ENCODE measurements at regions not wholly inside any gene's neighbourhood (a gene's known extent, or its start where the extent isn't known, plus 50 kb on each side); places are given as distances from the start of the nearest gene placed in this dataset.
"Not testable (repeated sequence)": the region's sequence is repeated elsewhere in the genome, so short reads cannot be mapped to it uniquely, and the experiment has no call there.

GRCh38 chr5:98168871-98169270 is 604.6 kb upstream of the RGMB start:
- Histone ChIP-seq H3K4me1 (ENCODE audit: control insufficient read depth in 2 of 2, insufficient read depth in 2 of 2, low read length in 2 of 2) (no peaks in the 10 kb centered on the region), H3K36me3 (ENCODE audit: control insufficient read depth in 2 of 2, insufficient read depth in 2 of 2, low read length in 1 of 2) (no peaks in the 10 kb centered on the region), H3K4me3 (ENCODE audit: low read length in 2 of 2) (no peak overlapping the region), H3K9me3 (ENCODE audit: control insufficient read depth in 2 of 2, insufficient read depth in 1 of 2, low read length in 1 of 2) (no peaks in the 10 kb centered on the region), H3K27me3 (ENCODE audit: control insufficient read depth in 2 of 2, insufficient read depth in 1 of 2, low read length in 1 of 2) (no peaks in the 10 kb centered on the region), H3K27ac (ENCODE audit: low read depth in 1 of 2, low read length in 1 of 2) (no peak overlapping the region)
- WGBS: 93% methylated on average over 2 of the region's 2 CpGs
- no peak for DNase-seq (ENCODE audit: low read depth in 6 of 9, low spot score in 9 of 9)

GRCh38 chr5:98170994-98171393 is 602.5 kb upstream of the RGMB start:
- Histone ChIP-seq H3K36me3 (ENCODE audit: control insufficient read depth in 2 of 2, insufficient read depth in 2 of 2, low read length in 1 of 2) (no peaks in the 10 kb centered on the region), H3K4me3 (ENCODE audit: low read length in 2 of 2) (no peak overlapping the region), H3K4me1 (ENCODE audit: control insufficient read depth in 2 of 2, insufficient read depth in 2 of 2, low read length in 2 of 2) (no peaks in the 10 kb centered on the region), H3K27me3 (ENCODE audit: control insufficient read depth in 2 of 2, insufficient read depth in 1 of 2, low read length in 1 of 2) (no peaks in the 10 kb centered on the region), H3K9me3 (ENCODE audit: control insufficient read depth in 2 of 2, insufficient read depth in 1 of 2, low read length in 1 of 2) (no peaks in the 10 kb centered on the region), H3K27ac (ENCODE audit: low read depth in 1 of 2, low read length in 1 of 2) (no peak overlapping the region)
- WGBS: 64% methylated on average over 5 of the region's 5 CpGs
- DNase-seq (ENCODE audit: low read depth in 6 of 9, low spot score in 9 of 9): no peak

- no peaks in the 10 kb centered on the region for H3K4me1 ChIP-seq (ENCODE audit: control insufficient read depth in 2 of 2, insufficient read depth in 2 of 2, low read length in 2 of 2)
- no peaks in the 10 kb centered on the region for H3K27me3 ChIP-seq (ENCODE audit: control insufficient read depth in 2 of 2, insufficient read depth in 1 of 2, low read length in 1 of 2)
- H3K9me3 ChIP-seq (ENCODE audit: control insufficient read depth in 2 of 2, insufficient read depth in 1 of 2, low read length in 1 of 2): no peaks in the 10 kb centered on the region
- H3K36me3 ChIP-seq (ENCODE audit: control insufficient read depth in 2 of 2, insufficient read depth in 2 of 2, low read length in 1 of 2): no peaks in the 10 kb centered on the region
- H3K4me3 ChIP-seq (ENCODE audit: low read length in 2 of 2): no peak overlapping the region
- no peak for DNase-seq (ENCODE audit: low read depth in 6 of 9, low spot score in 9 of 9)
- no peak overlapping the region for H3K27ac ChIP-seq (ENCODE audit: low read depth in 1 of 2, low read length in 1 of 2)
These were observed 600.1 kb upstream of the RGMB start for GRCh38 chr5:98173334-98173733.

- Histone ChIP-seq H3K27me3 (ENCODE audit: control insufficient read depth in 2 of 2, insufficient read depth in 1 of 2, low read length in 1 of 2) (no peaks in the 10 kb centered on the region), H3K4me1 (ENCODE audit: control insufficient read depth in 2 of 2, insufficient read depth in 2 of 2, low read length in 2 of 2) (no peaks in the 10 kb centered on the region), H3K4me3 (ENCODE audit: low read length in 2 of 2) (no peak overlapping the region), H3K36me3 (ENCODE audit: control insufficient read depth in 2 of 2, insufficient read depth in 2 of 2, low read length in 1 of 2) (no peaks in the 10 kb centered on the region), H3K9me3 (ENCODE audit: control insufficient read depth in 2 of 2, insufficient read depth in 1 of 2, low read length in 1 of 2) (peaks cover 0 to 5% of the 10 kb centered on the region in 2 donors), H3K27ac (ENCODE audit: low read depth in 1 of 2, low read length in 1 of 2) (no peak overlapping the region)
- DNase-seq (ENCODE audit: low read depth in 6 of 9, low spot score in 9 of 9): no peak
These were observed 598.0 kb upstream of the RGMB start for GRCh38 chr5:98175474-98175873.

- no peaks in the 10 kb centered on the region for H3K27me3 ChIP-seq (ENCODE audit: control insufficient read depth in 2 of 2, insufficient read depth in 1 of 2, low read length in 1 of 2)
- no peak overlapping the region for H3K4me3 ChIP-seq (ENCODE audit: low read length in 2 of 2)
- H3K27ac ChIP-seq (ENCODE audit: low read depth in 1 of 2, low read length in 1 of 2): no peak overlapping the region
- DNase-seq (ENCODE audit: low read depth in 6 of 9, low spot score in 9 of 9): no peak
- H3K36me3 ChIP-seq (ENCODE audit: control insufficient read depth in 2 of 2, insufficient read depth in 2 of 2, low read length in 1 of 2): no peaks in the 10 kb centered on the region
- H3K4me1 ChIP-seq (ENCODE audit: control insufficient read depth in 2 of 2, insufficient read depth in 2 of 2, low read length in 2 of 2): no peaks in the 10 kb centered on the region
- H3K9me3 ChIP-seq (ENCODE audit: control insufficient read depth in 2 of 2, insufficient read depth in 1 of 2, low read length in 1 of 2): peaks cover 0 to 10% of the 10 kb centered on the region in 2 donors
- WGBS: 81% methylated on average over 8 of the region's 8 CpGs
These were observed 593.4 kb upstream of the RGMB start for GRCh38 chr5:98179791-98180755.

GRCh38 chr5:98186128-98186527 is 587.3 kb upstream of the RGMB start:
- Histone ChIP-seq H3K27ac (ENCODE audit: low read depth in 1 of 2, low read length in 1 of 2) (no peak overlapping the region), H3K4me3 (ENCODE audit: low read length in 2 of 2) (no peak overlapping the region), H3K9me3 (ENCODE audit: control insufficient read depth in 2 of 2, insufficient read depth in 1 of 2, low read length in 1 of 2) (no peaks in the 10 kb centered on the region), H3K4me1 (ENCODE audit: control insufficient read depth in 2 of 2, insufficient read depth in 2 of 2, low read length in 2 of 2) (no peaks in the 10 kb centered on the region), H3K27me3 (ENCODE audit: control insufficient read depth in 2 of 2, insufficient read depth in 1 of 2, low read length in 1 of 2) (no peaks in the 10 kb centered on the region), H3K36me3 (ENCODE audit: control insufficient read depth in 2 of 2, insufficient read depth in 2 of 2, low read length in 1 of 2) (no peaks in the 10 kb centered on the region)
- WGBS: 94% methylated on average over 1 of the region's 1 CpG
- DNase-seq (ENCODE audit: low read depth in 6 of 9, low spot score in 9 of 9): no peak

- WGBS: 90% methylated on average over 1 of the region's 1 CpG
- DNase-seq (ENCODE audit: low read depth in 6 of 9, low spot score in 9 of 9): no peak
- H3K27ac ChIP-seq (ENCODE audit: low read depth in 1 of 2, low read length in 1 of 2): no peak overlapping the region
- no peaks in the 10 kb centered on the region for H3K36me3 ChIP-seq (ENCODE audit: control insufficient read depth in 2 of 2, insufficient read depth in 2 of 2, low read length in 1 of 2)
- no peaks in the 10 kb centered on the region for H3K4me1 ChIP-seq (ENCODE audit: control insufficient read depth in 2 of 2, insufficient read depth in 2 of 2, low read length in 2 of 2)
- no peaks in the 10 kb centered on the region for H3K27me3 ChIP-seq (ENCODE audit: control insufficient read depth in 2 of 2, insufficient read depth in 1 of 2, low read length in 1 of 2)
- H3K9me3 ChIP-seq (ENCODE audit: control insufficient read depth in 2 of 2, insufficient read depth in 1 of 2, low read length in 1 of 2): no peaks in the 10 kb centered on the region
- H3K4me3 ChIP-seq (ENCODE audit: low read length in 2 of 2): no peak overlapping the region
These were observed 585.5 kb upstream of the RGMB start for GRCh38 chr5:98187945-98188344.

GRCh38 chr5:98190344-98190743 is 583.1 kb upstream of the RGMB start:
- 92% methylated on average over 2 of the region's 4 CpGs for WGBS
- not testable (repeated sequence) for H3K27me3 ChIP-seq (ENCODE audit: control insufficient read depth in 2 of 2, insufficient read depth in 1 of 2, low read length in 1 of 2); H3K9me3 ChIP-seq (ENCODE audit: control insufficient read depth in 2 of 2, insufficient read depth in 1 of 2, low read length in 1 of 2); DNase-seq (ENCODE audit: low read depth in 6 of 9, low spot score in 9 of 9); H3K27ac ChIP-seq (ENCODE audit: low read depth in 1 of 2, low read length in 1 of 2); H3K36me3 ChIP-seq (ENCODE audit: control insufficient read depth in 2 of 2, insufficient read depth in 2 of 2, low read length in 1 of 2); H3K4me1 ChIP-seq (ENCODE audit: control insufficient read depth in 2 of 2, insufficient read depth in 2 of 2, low read length in 2 of 2); H3K4me3 ChIP-seq (ENCODE audit: low read length in 2 of 2)

- H3K36me3 ChIP-seq (ENCODE audit: control insufficient read depth in 2 of 2, insufficient read depth in 2 of 2, low read length in 1 of 2): no peaks in the 10 kb centered on the region
- H3K27me3 ChIP-seq (ENCODE audit: control insufficient read depth in 2 of 2, insufficient read depth in 1 of 2, low read length in 1 of 2): no peaks in the 10 kb centered on the region
- no peak for DNase-seq (ENCODE audit: low read depth in 6 of 9, low spot score in 9 of 9)
- H3K4me1 ChIP-seq (ENCODE audit: control insufficient read depth in 2 of 2, insufficient read depth in 2 of 2, low read length in 2 of 2): no peaks in the 10 kb centered on the region
- H3K9me3 ChIP-seq (ENCODE audit: control insufficient read depth in 2 of 2, insufficient read depth in 1 of 2, low read length in 1 of 2): no peaks in the 10 kb centered on the region
- 77% methylated on average over 3 of the region's 3 CpGs for WGBS
- no peak overlapping the region for H3K27ac ChIP-seq (ENCODE audit: low read depth in 1 of 2, low read length in 1 of 2)
- H3K4me3 ChIP-seq (ENCODE audit: low read length in 2 of 2): no peak overlapping the region
These were observed 579.3 kb upstream of the RGMB start for GRCh38 chr5:98193921-98194760.

Measured in thymus (tissue), 11 donors.